GM08714 (cell line): ENCODE measurements at regions not wholly inside any gene's neighbourhood (a gene's known extent, or its start where the extent isn't known, plus 50 kb on each side); places are given as distances from the start of the nearest gene placed in this dataset.

Experiments used
- H3K4me3 ChIP-seq: fragments of 200-500 bp; sonication (Bioruptor generic); 2 replicates; pipeline ENCODE4 v1.5.1; 2014; ENCODE audit warnings: mild to moderate bottlenecking, low read length, inconsistent platforms
- ZNF274 ChIP-seq: IDR thresholded peaks from 2 replicates; pipeline ENCODE4 v1.6.1; 2012; ENCODE audit warnings: mild to moderate bottlenecking, low read depth, low read length

DNA sequence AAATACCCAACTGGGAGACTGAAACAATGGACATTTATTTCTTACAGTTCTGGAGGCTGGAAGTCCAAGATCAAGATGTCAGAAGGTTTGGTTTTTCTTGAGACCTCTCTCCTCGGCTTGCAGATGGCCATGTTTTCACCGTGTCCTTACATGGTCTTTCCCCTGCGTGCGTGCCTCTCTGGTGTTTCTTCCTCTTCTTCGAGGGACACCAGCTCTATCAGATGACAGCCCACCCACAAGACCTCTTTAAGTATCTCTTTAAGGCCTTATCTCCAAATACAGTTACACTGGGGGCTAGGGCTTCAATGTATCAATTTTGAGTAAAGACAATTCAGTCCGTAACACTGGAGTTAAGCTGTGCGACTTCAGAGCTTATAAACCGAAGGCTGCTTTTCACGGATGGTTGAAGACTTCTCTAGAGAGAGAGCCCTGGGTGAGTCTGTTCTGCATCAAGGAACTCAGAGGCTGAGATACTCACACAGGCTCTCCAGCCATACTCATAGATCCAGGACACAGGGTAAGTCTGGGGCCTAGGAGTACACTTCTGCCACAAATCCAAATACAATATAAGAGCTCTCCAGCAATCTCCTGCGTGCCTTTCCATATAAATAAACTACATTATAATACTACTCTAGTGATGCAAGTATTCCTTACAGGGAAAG, 339.9 kb upstream of the PKDCC start:
- H3K4me3 ChIP-seq = no peak overlapping the region
- TF ChIP-seq ZNF274 = no peak

DNA sequence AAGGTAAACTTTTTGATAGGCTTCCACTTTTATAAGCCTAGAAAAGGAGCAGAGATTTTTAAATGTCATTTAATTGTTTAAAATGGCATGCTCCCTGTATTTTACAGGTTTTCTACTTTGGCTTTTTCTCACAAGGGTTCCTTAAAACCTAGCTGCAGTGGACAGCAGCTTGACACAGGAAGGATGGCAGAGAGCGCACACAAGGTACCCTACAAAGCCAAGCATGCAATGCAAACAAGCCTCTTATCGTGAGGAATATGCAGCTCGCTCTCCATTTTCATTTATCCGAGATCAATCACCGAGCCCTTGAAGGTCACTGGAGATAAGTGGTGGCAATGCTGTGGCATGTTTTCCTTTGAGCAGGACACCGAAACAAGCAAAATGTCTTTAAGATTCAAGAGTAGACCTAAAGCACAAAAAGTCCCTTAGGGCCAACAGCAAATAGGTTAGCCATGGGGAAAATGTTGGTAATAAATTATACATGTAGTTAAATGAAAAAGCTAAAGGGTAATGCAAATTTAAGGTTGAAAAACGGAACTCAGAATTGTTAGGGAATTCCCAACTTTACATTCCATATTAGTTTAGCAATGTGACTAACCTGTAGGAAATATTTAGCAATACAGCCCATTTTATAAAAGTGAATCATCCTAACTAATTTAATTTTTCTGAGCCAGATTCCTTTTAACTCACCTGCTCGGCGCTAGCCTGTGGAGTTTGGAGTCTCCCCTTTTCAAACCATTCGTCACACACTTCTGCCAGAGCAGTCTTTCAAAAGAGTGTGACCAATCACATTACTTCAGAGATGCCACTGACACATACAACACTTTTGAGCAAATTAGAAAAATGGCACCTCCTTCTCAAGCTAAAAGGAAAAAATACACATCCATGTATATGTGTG, 337.9 kb upstream of the PKDCC start:
- H3K4me3 ChIP-seq = no peak overlapping the region
- TF ChIP-seq ZNF274 = no peak

DNA sequence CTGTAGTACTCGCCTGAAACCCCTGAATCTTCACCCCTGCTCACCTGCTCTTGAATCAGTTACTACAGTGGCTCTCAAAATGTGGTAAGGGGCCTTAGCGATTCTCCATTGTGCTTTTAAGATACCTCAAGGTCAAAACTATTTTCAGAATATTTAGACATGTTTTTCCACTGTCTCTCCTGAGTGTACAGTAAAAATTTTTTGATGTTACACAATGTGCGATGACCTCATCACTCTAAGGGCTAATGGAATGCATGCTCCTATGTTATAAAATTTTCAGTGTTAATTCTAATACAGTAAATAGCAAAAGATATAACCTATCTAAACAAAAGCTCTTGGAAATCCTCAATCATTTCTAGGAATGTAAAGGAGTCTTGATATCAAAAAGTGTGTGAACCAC, 336.9 kb upstream of the PKDCC start:
- no peak for TF ChIP-seq ZNF274
- no peak overlapping the region for H3K4me3 ChIP-seq

DNA sequence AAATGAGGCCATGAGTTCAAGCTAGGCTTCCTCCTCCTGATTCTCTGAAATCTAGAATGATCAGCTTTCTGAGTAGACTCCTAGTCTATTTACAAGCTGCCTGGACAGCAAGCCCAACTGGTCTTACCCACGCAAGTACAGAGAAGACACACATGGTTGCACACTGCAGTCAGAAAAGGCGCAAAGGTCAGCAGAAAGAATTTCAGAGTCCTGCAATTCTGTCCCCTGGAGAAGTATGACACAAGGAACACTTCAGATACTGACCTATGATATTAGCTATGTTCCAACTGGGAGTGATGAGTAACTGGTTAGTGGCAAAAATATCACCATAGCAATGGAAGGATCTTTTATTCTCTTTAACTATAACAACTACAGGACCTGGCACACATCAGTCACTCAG, 336.1 kb upstream of the PKDCC start:
- no peak for TF ChIP-seq ZNF274
- H3K4me3 ChIP-seq = no peak overlapping the region

DNA sequence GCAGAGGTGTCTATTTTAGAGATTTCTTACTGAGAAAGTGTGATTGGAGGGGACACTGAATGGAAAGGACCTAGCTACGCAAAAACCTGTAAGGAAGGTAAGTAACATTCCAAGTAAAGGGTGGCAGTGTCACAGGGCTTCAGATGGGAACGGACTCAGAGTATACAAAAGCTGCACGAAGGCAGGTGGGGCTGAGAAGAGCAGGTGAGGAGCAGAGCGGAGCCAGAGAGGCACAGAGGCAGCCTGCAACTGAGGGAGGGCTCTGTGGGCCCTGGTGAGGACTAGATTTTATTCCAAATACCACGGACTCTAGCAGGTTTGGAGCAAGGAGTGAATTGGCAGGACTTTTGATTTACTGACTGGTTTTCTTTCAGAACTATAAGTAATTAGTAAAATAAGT, 331.3 kb upstream of the PKDCC start:
- H3K4me3 ChIP-seq = no peak overlapping the region
- no peak for TF ChIP-seq ZNF274

DNA sequence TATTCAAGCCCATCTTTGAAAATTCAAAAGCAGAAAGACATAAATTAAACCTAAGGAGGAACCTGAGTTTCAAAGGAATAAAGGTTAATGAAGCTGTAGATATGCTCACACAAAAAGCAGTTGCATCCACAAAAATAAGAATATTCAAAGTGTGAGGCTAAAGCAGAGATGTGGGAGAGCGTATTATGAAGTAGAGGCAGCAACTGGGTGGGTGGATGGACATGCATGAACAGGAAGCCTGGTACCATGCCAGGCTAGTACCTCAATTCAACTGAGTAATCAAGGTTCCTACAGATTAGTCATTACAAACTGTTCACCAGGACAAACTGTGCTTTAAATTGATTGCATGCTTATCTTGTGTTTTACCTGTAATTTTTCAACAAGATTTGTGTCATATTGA, 330.0 kb upstream of the PKDCC start:
- TF ChIP-seq ZNF274 = no peak
- H3K4me3 ChIP-seq = no peak overlapping the region

DNA sequence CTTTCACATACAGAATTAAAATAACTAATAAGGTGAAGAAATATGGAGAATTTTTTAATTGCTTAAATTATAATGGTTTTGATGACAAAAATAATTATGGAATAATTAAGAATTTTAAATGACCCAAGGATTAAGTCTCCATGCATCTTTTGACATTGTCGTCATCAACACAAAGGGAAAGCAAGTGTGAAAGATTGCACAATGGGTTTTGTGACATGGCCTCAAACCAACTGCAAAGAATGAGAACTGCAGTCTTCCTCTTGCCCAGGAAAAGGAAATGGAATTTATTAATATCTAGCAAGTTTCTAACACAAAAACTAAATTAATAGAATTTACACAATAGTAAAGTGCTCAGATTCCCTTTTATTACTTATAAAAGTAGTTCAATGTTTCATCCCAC, 329.1 kb upstream of the PKDCC start:
- no peak for TF ChIP-seq ZNF274
- no peak overlapping the region for H3K4me3 ChIP-seq

DNA sequence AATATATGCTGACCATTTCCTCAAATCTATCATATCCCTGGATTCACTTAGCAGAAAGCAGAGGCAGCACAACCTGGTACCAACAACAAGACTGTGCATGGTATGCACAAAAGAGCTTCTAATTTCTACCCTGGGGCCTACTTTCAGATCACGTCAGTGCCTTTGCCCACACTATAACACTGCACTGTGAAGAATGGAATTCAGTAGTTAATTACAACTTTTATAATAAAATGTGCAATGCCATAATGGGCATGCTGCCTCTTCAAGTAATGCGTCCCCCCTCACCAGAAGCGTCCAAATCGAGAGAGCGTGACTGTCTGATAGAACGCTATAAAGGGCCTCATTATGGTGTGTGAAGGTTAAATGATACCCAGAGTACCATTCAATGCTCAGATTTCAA, 328.1 kb upstream of the PKDCC start:
- H3K4me3 ChIP-seq = no peak overlapping the region
- no peak for TF ChIP-seq ZNF274

DNA sequence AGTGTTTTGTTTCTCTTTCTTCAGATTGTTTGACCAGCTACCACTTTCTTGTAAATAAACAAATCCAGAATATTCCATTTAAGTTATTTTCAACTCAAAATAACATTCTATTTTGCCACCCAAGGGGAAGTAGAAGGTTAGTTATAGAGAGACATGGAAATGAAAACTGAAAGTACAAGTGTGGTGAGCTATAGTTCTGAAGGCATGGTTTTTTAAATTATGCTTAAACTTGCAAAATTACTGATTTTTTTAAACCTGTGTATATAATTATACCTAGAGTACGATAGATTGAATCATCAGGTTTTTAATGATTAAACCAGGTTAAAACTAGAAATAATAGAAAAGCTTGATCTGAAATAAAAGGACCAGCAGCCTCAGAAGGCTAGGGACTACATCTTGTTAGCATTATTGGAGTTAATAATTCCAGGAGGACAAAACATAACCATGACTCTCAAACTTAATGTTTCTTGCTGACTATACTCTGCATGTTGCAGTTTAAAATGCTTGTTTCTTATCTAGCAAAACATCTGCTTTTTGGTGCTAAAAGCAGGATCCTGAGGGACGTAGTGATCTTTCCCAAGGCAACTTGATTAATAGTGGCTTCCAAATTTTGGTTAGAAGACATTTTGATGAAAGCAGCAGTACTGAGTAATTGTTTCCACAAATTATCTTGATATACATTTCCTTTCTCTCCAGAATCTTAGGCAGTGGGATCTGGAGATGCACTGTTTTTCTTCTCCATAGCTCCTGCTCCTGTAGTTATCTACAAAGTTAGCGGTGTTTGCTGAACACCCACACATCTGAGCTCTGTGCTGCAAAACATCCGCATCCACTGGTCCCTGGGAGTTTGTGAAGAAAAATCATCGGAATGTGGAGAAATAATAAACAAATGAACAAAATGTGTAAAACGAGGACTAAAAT, 327.2 kb upstream of the PKDCC start:
- no peak for TF ChIP-seq ZNF274
- H3K4me3 ChIP-seq = no peak overlapping the region

DNA sequence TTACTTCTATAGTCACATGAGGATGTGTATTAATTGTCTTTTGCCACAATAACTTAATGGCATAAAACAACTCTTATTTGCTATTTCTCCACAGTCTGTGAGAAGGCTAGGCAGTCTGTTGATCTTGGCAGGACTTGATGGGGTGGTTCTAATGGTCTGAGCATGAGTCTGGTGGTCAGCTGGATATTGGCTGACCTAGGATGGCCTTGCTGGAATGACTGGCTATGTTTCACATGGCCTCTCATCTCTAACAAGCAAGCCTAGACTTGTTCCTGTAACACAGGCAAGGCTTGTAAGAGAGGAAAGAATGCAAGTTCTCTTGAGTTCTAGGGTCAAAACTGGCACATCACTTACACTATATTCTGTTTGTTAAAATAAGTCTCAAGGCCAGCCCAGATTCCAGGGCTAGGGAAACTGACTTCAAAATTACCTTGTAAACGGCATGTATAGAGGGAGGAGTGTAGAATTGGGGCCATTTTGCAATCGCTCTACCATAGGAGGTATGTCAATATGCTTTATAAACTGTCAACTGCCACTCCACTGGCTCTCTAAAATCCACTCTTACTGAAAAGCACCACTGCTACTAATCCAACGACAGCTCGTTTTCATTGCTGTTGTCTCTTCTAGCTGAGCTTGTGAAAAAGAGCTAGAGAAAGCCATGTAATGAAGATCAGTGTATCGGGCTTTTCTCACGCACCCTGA, 325.0 kb upstream of the PKDCC start:
- TF ChIP-seq ZNF274 = no peak
- no peak overlapping the region for H3K4me3 ChIP-seq

DNA sequence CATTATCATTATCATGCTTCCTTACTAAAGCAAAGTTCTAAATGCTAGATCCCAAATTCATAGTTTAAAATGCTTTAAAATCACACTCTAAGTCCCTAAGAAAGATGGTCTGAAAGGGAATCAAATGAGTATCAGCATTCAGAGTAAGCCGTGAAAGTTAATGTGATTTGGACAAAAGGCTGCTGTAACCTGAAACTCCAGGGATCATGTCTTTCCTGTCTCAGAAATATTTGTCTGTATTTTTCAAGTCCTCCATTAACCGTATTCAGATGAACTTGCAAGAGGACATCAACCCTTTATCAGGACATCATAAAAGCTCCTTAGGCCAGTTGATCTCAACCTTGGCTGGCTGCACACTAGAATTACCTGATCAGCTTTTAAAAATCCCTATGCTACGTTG, 324.3 kb upstream of the PKDCC start:
- no peak overlapping the region for H3K4me3 ChIP-seq
- TF ChIP-seq ZNF274 = no peak

DNA sequence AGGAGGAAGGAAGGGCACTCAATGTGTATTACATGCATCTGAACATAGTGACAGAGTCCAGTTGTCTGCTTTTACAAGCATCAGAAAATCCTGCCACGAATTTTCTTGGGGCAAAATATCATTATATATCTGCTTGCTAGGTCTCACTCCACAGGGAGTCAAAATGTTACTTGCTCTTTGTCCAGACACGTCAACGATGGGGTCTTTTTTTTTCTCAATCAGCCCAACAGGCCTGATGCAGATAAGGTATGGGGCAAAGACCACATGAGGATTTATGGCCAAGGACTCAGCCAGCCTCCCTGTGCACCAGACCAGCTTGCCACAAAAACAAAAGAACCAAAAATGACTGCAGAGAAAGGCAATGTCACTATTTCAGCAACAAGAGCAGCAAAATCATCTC, 323.4 kb upstream of the PKDCC start:
- H3K4me3 ChIP-seq = no peak overlapping the region
- no peak for TF ChIP-seq ZNF274

DNA sequence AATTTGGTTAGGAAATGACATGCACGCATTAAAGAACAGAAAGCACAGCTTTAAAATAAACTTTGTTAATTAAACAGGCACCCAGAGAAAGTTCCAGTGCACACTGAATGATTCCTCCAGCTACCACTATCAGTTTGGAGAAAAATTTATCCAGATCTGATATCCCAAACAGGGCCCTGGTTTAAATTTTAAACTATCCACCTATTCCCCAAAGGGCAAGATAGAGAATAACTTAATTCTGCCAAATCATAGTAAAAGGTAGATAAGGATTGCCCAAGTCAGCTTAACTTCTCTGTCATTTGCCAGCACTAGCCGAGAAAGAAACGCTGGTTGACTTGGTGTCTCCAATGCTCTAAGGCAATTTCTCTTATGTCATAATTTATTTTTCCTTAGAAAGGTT, 321.9 kb upstream of the PKDCC start:
- H3K4me3 ChIP-seq = no peak overlapping the region
- no peak for TF ChIP-seq ZNF274

DNA sequence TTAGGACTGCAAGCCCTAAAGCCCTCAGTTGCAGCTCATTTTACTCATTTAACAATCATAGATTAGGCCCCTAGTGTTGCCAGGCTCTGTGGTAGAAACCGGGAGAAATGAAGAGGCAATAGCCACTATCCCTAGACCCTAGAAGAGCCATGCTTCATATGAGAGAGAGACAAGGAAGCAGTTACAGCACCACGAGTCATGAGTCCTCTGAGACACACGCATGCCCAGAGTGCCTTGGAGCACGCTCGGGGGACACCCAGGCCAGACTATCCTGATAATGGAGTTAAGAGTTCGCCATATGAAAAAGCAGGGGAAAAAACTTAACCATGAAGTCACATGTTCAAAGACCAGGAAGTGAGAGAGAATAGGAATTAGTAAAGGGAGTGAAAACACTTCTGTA, 321.5 kb upstream of the PKDCC start:
- TF ChIP-seq ZNF274 = no peak
- no peak overlapping the region for H3K4me3 ChIP-seq
